ENCODE measurements at regions not wholly inside any gene's neighbourhood (a gene's known extent, or its start where the extent isn't known, plus 50 kb on each side); places are given as distances from the start of the nearest gene placed in this dataset.

DNA sequence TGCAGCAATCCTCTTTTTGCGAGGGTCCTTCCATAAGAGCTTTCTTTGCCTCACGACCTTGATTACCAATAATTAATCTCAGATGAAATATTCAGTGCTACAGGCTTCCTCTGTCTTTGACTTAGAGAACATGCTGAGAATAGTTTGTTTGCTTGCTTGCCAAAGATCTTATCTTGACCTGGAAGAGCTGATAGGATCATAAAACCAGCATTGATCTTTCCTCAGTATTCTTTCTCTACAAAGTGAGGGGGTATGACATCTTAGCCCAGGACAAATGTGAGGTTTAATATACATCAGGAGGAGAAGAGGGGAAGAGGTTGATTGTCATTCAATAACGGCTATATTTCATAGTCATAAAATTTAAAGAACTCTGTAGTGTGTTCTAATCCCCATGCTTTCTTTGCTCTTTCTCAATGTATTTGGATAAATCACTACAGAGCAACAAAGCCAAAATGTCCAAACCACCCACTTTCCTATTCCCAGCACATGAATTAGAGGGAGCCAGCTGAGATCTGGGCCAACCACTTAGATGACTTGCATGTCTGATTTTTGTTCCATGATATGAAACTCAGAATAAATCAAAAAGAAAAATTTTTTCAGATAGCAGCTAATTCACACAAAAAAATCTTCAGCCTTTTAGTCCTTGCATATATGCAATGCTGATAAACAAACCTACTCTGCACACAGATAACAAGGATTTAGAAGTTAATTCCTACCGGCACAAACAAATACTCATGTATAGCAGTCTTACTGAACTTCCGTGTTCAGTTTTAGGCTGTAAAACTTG, 50.5 kb upstream of the IPO9 start (continued):
- TF ChIP-seq CHD7 (IDR thresholded peaks at IDR 0.05; ENCODE audit: insufficient replicate concordance, low read length) (no peak), EP300 (IDR thresholded peaks at IDR 0.05; ENCODE audit: borderline replicate concordance in 1 of 2, low read depth in 2 of 2, low read length in 2 of 2) (no peak), GTF2F1 (IDR thresholded peaks at IDR 0.05; ENCODE audit: borderline replicate concordance, low read depth, low read length) (no peak)
- TF ChIP-seq, protein P1, sequence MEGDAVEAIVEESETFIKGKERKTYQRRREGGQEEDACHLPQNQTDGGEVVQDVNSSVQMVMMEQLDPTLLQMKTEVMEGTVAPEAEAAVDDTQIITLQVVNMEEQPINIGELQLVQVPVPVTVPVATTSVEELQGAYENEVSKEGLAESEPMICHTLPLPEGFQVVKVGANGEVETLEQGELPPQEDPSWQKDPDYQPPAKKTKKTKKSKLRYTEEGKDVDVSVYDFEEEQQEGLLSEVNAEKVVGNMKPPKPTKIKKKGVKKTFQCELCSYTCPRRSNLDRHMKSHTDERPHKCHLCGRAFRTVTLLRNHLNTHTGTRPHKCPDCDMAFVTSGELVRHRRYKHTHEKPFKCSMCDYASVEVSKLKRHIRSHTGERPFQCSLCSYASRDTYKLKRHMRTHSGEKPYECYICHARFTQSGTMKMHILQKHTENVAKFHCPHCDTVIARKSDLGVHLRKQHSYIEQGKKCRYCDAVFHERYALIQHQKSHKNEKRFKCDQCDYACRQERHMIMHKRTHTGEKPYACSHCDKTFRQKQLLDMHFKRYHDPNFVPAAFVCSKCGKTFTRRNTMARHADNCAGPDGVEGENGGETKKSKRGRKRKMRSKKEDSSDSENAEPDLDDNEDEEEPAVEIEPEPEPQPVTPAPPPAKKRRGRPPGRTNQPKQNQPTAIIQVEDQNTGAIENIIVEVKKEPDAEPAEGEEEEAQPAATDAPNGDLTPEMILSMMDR (IDR thresholded peaks at IDR 0.05; ENCODE audit: control extremely low read depth in 1 of 3, insufficient read depth in 1 of 3, low read depth in 1 of 3, low read length in 3 of 3): no peak

Measured in H1 (cell line).